Keratinocyte (primary cell): ENCODE measurements at regions not wholly inside any gene's neighbourhood (a gene's known extent, or its start where the extent isn't known, plus 50 kb on each side); places are given as distances from the start of the nearest gene placed in this dataset.

ENCODE experiments used
- DNase-seq: peaks from one replicate; pipeline ENCODE4 v3.0.0-alpha.2; 2011; ENCODE audit warnings: low read depth, missing footprints, low spot score
- FAIRE-seq: peaks from 2 replicates; lab custom pipeline; 2011; peaks lifted over from hg19 to GRCh38; lab: Jason Lieb, UNC
- H2AFZ ChIP-seq: 2 replicates; pipeline ENCODE4 v1.6.0; 2012; ENCODE audit warnings: low read length, control low read depth, inconsistent platforms; ENCODE audit not compliant: control insufficient read depth
- H3K27ac ChIP-seq: 2 replicates; pipeline ENCODE4 v1.5.1; 2011; ENCODE audit warnings: low read length; ENCODE audit not compliant: control insufficient read depth, insufficient read depth
- H3K27me3 ChIP-seq: 3 replicates; pipeline ENCODE4 v1.6.0; 2011; ENCODE audit warnings: low read length; ENCODE audit not compliant: control insufficient read depth, insufficient read depth; ENCODE audit errors: extremely low read depth
- H3K36me3 ChIP-seq, 2 experiments: 2 replicates in 1 of 2; 3 replicates in 1 of 2; pipeline ENCODE4 v1.5.1; 2011; ENCODE audit warnings: low read length in 2 of 2, mild to moderate bottlenecking in 1 of 2; ENCODE audit not compliant: control insufficient read depth in 2 of 2, insufficient read depth in 2 of 2; ENCODE audit errors: extremely low read depth in 1 of 2
- H3K4me1 ChIP-seq: 3 replicates; pipeline ENCODE4 v1.5.1; 2011; ENCODE audit warnings: low read length; ENCODE audit not compliant: control insufficient read depth, insufficient read depth; ENCODE audit errors: extremely low read depth
- H3K4me2 ChIP-seq: 3 replicates; pipeline ENCODE4 v1.6.0; 2011; ENCODE audit warnings: low read depth, low read length; ENCODE audit not compliant: control insufficient read depth, insufficient read depth; ENCODE audit errors: extremely low read depth
- H3K4me3 ChIP-seq, 3 experiments: fragments of 200-600 bp in 1 of 3; sonication (generic) in 1 of 3; 2 replicates in 2 of 3; 3 replicates in 1 of 3; pipeline ENCODE4 v1.5.1; 2011 to 2016; ENCODE audit warnings: low read length in 3 of 3, mild to moderate bottlenecking in 3 of 3, control low read depth in 2 of 3, inconsistent platforms in 1 of 3, low read depth in 1 of 3, mixed read lengths in 1 of 3, mixed run types in 1 of 3, moderate library complexity in 1 of 3; ENCODE audit not compliant: control insufficient read depth in 2 of 3, insufficient read depth in 2 of 3; ENCODE audit errors: extremely low read depth in 1 of 3
- H3K79me2 ChIP-seq: 2 replicates; pipeline ENCODE4 v1.6.0; 2012; ENCODE audit warnings: low read length; ENCODE audit not compliant: control insufficient read depth, insufficient read depth
- H3K9ac ChIP-seq: 3 replicates; pipeline ENCODE4 v1.6.0; 2011; ENCODE audit warnings: low read length; ENCODE audit not compliant: control insufficient read depth, insufficient read depth; ENCODE audit errors: extremely low read depth
- H3K9me1 ChIP-seq: 3 replicates; pipeline ENCODE4 v1.6.0; 2011; ENCODE audit warnings: low read length; ENCODE audit not compliant: control insufficient read depth, insufficient read depth; ENCODE audit errors: extremely low read depth
- H3K9me3 ChIP-seq: 2 replicates; pipeline ENCODE4 v1.5.1; 2012; ENCODE audit warnings: low read depth, low read length; ENCODE audit not compliant: control insufficient read depth
- H4K20me1 ChIP-seq: 3 replicates; pipeline ENCODE4 v1.6.0; 2011; ENCODE audit warnings: low read length; ENCODE audit not compliant: control insufficient read depth, insufficient read depth; ENCODE audit errors: extremely low read depth
- EZH2 ChIP-seq: IDR thresholded peaks from one replicate; pipeline ENCODE4 v1.6.1; 2012; ENCODE audit warnings: inconsistent platforms, mild to moderate bottlenecking, low read length, moderate library complexity
- dilution Hi-C: fragments of 300-500 bp; cut with MboI; formaldehyde crosslinking; loops from one replicate; pipeline ENCODE4 v1.7.0; 2020; ENCODE audit warnings: low sequenced_read_pairs; ENCODE audit not compliant: extremely low pct_ligation_motif_present
- TF ChIP-seq, protein P1 (sequence below), 3 experiments: IDR thresholded peaks in 1 of 3; conservative IDR thresholded peaks in 1 of 3; optimal IDR thresholded peaks in 1 of 3; 2 replicates in 2 of 3; 3 replicates in 1 of 3; pipeline versions ENCODE3 to v1.5.1; 2011; ENCODE audit warnings: low read length in 3 of 3, mild to moderate bottlenecking in 3 of 3, moderate library complexity in 2 of 3, control low read depth in 1 of 3, inconsistent platforms in 1 of 3; ENCODE audit not compliant: insufficient read depth in 2 of 3; ENCODE audit errors: extremely low read depth in 1 of 3

DNA sequence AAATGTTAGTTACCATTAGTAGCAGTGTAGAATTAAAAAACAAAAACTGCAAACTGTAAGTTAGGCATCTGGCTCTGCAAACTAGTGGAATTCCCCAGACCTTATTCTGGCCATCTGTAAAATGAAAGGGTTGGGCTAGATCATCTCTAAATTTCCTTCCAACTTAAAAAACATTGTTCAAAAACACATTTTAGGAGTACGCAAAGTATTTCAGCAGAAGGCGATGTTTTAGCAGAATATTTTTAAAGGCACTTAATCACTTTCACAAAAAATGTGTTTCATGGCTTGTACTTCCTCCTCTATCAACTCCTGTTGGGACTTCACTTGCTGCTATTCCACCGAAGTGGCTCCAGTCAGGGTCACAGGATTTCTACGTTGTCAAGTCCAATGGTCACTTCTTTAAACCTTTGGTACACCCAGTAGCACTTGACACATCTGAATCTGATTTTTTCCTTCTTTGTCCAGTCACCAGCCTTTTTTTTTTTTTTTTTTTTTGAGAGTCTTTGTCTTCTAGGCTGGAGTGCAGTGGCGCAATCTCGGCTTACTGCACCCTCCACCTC is 169.0 kb downstream of the AHR start:
- dilution Hi-C loops, result no loop called here
- Histone ChIP-seq H3K4me2 (no peak overlapping the region), H2AFZ (no peak overlapping the region), H3K36me3 (no peaks in the 10 kb centered on the region), H4K20me1 (no peaks in the 10 kb centered on the region), H3K27ac (no peak overlapping the region), H3K27me3 (no peaks in the 10 kb centered on the region), H3K9me3 (no peaks in the 10 kb centered on the region), H3K9ac (no peak overlapping the region), H3K4me1 (peaks cover 5% of the 10 kb centered on the region), H3K9me1 (no peaks in the 10 kb centered on the region), H3K79me2 (no peaks in the 10 kb centered on the region), H3K4me3 (no peak overlapping the region)
- FAIRE-seq (no peak), DNase-seq (no peak)
- TF ChIP-seq EZH2, result no peak
- TF ChIP-seq, protein P1, sequence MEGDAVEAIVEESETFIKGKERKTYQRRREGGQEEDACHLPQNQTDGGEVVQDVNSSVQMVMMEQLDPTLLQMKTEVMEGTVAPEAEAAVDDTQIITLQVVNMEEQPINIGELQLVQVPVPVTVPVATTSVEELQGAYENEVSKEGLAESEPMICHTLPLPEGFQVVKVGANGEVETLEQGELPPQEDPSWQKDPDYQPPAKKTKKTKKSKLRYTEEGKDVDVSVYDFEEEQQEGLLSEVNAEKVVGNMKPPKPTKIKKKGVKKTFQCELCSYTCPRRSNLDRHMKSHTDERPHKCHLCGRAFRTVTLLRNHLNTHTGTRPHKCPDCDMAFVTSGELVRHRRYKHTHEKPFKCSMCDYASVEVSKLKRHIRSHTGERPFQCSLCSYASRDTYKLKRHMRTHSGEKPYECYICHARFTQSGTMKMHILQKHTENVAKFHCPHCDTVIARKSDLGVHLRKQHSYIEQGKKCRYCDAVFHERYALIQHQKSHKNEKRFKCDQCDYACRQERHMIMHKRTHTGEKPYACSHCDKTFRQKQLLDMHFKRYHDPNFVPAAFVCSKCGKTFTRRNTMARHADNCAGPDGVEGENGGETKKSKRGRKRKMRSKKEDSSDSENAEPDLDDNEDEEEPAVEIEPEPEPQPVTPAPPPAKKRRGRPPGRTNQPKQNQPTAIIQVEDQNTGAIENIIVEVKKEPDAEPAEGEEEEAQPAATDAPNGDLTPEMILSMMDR (optimal IDR thresholded peaks at IDR 0.05 in 1 of 3, IDR thresholded peaks at IDR 0.05 in 1 of 3, conservative IDR thresholded peaks at IDR 0.05 in 1 of 3; ENCODE audit: extremely low read depth in 1 of 3, insufficient read depth in 2 of 3, low read length in 3 of 3), result no peak

DNA sequence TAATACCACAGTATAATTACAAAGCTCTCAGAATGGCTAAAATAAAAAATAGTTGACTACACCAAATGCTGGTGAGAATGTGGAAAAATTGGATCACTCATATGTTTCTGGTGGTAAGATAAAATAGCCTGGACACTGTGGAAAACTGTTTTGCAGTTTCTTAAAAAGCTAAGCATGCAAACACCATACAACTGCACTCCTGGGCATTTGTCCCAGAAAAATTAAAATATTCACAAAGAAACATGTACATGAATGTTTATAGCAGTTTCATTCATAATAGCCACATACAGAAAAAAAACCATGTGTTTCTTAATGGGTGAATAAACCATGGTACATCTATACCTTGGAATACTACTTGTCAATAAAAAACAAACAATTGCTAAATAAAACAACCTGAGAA is 172.9 kb downstream of the AHR start:
- no peak overlapping the region for H3K4me3 ChIP-seq
- no peak overlapping the region for H3K4me2 ChIP-seq
- H3K27ac ChIP-seq, result no peak overlapping the region
- no peaks in the 10 kb centered on the region for H3K36me3 ChIP-seq
- H4K20me1 ChIP-seq, result no peaks in the 10 kb centered on the region
- no peak for DNase-seq
- TF ChIP-seq EZH2, result no peak
- TF ChIP-seq, protein P1 (optimal IDR thresholded peaks at IDR 0.05 in 1 of 3, IDR thresholded peaks at IDR 0.05 in 1 of 3, conservative IDR thresholded peaks at IDR 0.05 in 1 of 3; ENCODE audit: extremely low read depth in 1 of 3, insufficient read depth in 2 of 3, low read length in 3 of 3), result no peak
- H3K4me1 ChIP-seq, result no peaks in the 10 kb centered on the region
- dilution Hi-C loops, result no loop called here
- no peaks in the 10 kb centered on the region for H3K79me2 ChIP-seq
- no peaks in the 10 kb centered on the region for H3K9me1 ChIP-seq
- no peak overlapping the region for H3K9ac ChIP-seq
- H2AFZ ChIP-seq, result no peak overlapping the region
- no peaks in the 10 kb centered on the region for H3K9me3 ChIP-seq
- no peak for FAIRE-seq
- no peaks in the 10 kb centered on the region for H3K27me3 ChIP-seq
